ENCODE measurements at regions not wholly inside any gene's neighbourhood (a gene's known extent, or its start where the extent isn't known, plus 50 kb on each side); places are given as distances from the start of the nearest gene placed in this dataset.
"Not testable (repeated sequence)": the region's sequence is repeated elsewhere in the genome, so short reads cannot be mapped to it uniquely, and the experiment has no call there.

DNA sequence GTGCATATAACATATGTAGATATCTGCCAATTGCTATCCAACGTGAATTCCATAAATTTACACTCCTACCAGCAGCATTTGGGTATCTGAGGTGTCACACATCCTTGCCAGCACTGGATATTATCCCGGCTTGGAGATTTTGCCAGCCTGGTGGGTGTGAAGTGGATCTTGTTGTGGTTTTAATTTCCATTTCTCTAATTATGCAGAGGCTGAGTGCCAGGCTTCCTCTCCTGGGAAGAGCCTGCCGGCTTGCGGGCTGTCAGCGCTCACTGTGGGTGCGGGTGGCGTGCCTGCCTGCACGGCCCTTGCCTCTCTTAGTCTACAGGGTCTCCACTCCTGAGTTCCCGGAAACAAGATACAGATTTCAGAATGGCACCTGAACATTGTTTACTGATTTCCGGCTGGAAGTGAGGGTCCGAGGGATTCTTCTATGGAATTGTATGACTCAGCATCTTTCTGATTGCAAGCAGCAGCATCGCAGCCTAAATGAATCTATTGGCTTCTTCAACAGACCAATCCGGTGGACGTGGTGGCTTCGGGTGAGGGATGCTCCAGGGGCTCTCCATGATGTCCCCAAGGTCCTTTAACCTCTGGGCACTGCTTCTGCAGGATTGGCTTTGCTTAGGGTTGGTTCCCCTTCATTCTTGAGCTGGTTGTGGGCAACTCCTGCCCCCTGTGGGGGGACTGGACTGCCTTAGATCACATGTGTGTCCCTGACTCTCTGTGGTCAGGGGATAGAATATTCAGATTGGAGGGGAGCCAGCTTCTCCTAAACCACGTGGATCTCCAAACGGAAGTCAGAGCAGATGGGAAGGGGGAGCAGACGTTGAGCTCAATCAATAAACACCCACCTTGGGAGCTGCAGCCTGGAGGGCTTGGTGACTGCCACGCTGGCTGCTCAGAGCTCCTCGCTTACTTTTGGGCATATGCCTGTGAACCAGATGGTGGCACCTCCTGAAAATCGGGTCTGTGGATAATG lies 58.0 kb upstream of the LRPAP1 start:
- not testable (repeated sequence) for DNase-seq (ENCODE audit: low read depth)

DNA sequence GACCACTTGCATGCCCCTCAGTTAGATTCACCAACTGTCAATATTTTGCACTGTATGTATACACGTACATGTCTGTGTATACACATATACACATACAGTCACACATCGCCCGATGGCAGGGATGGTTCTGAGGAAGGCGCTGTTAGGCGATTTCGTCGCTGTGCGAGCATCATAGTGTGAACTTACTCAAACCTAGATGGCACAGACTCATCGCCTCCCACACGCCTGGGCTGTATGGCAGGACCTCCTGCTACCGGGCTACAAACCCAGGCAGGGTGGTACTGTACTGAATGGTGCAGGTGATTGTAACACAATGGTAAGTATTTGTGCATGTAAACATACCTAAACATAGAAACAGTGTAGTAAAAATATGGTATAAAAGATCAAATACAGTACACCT lies 57.2 kb upstream of the LRPAP1 start:
- not testable (repeated sequence) for DNase-seq (ENCODE audit: low read depth)

- not testable (repeated sequence) for DNase-seq (ENCODE audit: low read depth)
These were observed 56.4 kb upstream of the LRPAP1 start for GRCh38 chr4:3588517-3589194.

GRCh38 chr4:3586596-3586995 lies 54.4 kb upstream of the LRPAP1 start:
- not testable (repeated sequence) for DNase-seq (ENCODE audit: low read depth)

DNA sequence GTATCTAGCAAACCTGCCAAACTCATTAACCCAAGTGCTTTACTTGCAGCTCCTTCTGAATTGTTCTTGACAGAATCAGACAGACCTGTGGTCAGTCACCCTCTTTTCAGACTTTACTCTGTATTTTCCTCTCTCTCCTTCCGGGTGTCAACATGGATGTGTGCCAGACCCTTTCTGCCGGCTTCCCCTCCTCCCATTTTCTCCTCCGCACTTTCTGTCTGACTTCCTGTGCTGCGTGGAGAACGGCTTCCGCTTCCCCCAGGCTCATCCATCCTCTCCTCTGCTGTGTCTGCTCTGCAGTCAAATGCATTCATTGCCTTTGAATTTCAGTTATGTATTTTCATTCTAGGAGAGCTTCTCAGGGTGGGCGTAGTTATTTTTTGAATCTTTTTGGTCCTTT lies 53.3 kb upstream of the LRPAP1 start:
- DNase-seq (ENCODE audit: low read depth): not testable (repeated sequence)

- DNase-seq (ENCODE audit: low read depth): no peak
These were observed 49.9 kb upstream of the LRPAP1 start for GRCh38 chr4:3582091-3582475.
